GM21360 (cell line): ENCODE measurements at regions not wholly inside any gene's neighbourhood (a gene's known extent, or its start where the extent isn't known, plus 50 kb on each side); places are given as distances from the start of the nearest gene placed in this dataset.
"Not testable (repeated sequence)": the region's sequence is repeated elsewhere in the genome, so short reads cannot be mapped to it uniquely, and the experiment has no call there.

Source experiments
- ATAC-seq: cut with Tn5 transposase; IDR thresholded peaks from one replicate; pipeline ENCODE4 v1.9.1; 2021; ENCODE audit warnings: mild to moderate bottlenecking, moderate library complexity; ENCODE audit not compliant: unreplicated experiment

GRCh38 chr12:69028941-69029729 lies 96.2 kb upstream of the CPM start:
- ATAC-seq = no peak

- ATAC-seq = no peak
Measured at GRCh38 chr12:69030321-69030720, 97.3 kb upstream of the CPM start.

- ATAC-seq = no peak
Measured at GRCh38 chr12:69036533-69036932, 103.6 kb upstream of the CPM start.

GRCh38 chr12:69036999-69037398 lies 104.0 kb upstream of the CPM start:
- no peak for ATAC-seq

- ATAC-seq = no peak
Measured at GRCh38 chr12:69039911-69040310, 106.9 kb upstream of the CPM start.

GRCh38 chr12:69042557-69042956 lies 109.6 kb upstream of the CPM start:
- ATAC-seq = no peak

GRCh38 chr12:69042970-69043369 lies 110.0 kb upstream of the CPM start:
- no peak for ATAC-seq

GRCh38 chr12:69044887-69045286 lies 111.9 kb upstream of the CPM start:
- no peak for ATAC-seq

GRCh38 chr12:69045430-69045829 lies 112.5 kb upstream of the CPM start:
- no peak for ATAC-seq

- ATAC-seq = no peak
Measured at GRCh38 chr12:69046363-69046762, 113.4 kb upstream of the CPM start.

GRCh38 chr12:69046920-69047319 lies 113.9 kb upstream of the CPM start:
- no peak for ATAC-seq

- ATAC-seq = no peak
Measured at GRCh38 chr12:69047990-69048389, 115.0 kb upstream of the CPM start.

- not testable (repeated sequence) for ATAC-seq
Measured at GRCh38 chr12:69049855-69050254, 116.9 kb upstream of the CPM start.

GRCh38 chr12:69052613-69053408 lies 119.8 kb upstream of the CPM start:
- no peak for ATAC-seq

GRCh38 chr12:69054343-69055056 lies 121.5 kb upstream of the CPM start:
- ATAC-seq = no peak

GRCh38 chr12:69055280-69055679 lies 122.3 kb upstream of the CPM start:
- ATAC-seq = no peak

- ATAC-seq = no peak
Measured at GRCh38 chr12:69055706-69056105, 122.7 kb upstream of the CPM start.

GRCh38 chr12:69056743-69057515 lies 124.0 kb upstream of the CPM start:
- no peak for ATAC-seq

GRCh38 chr12:69057742-69058141 lies 124.8 kb upstream of the CPM start:
- no peak for ATAC-seq

GRCh38 chr12:69059465-69060457 lies 126.8 kb upstream of the CPM start:
- no peak for ATAC-seq
